ENCODE measurements at regions not wholly inside any gene's neighbourhood (a gene's known extent, or its start where the extent isn't known, plus 50 kb on each side); places are given as distances from the start of the nearest gene placed in this dataset.

GRCh38 chr13:39202746-39203145 is 164.5 kb downstream of the NHLRC3 start:
- H3K4me3 ChIP-seq (replicated peaks; ENCODE audit: low read depth, low read length) = no peak overlapping the region
- no peak for DNase-seq (ENCODE audit: low read depth)
- TF ChIP-seq, protein P1, sequence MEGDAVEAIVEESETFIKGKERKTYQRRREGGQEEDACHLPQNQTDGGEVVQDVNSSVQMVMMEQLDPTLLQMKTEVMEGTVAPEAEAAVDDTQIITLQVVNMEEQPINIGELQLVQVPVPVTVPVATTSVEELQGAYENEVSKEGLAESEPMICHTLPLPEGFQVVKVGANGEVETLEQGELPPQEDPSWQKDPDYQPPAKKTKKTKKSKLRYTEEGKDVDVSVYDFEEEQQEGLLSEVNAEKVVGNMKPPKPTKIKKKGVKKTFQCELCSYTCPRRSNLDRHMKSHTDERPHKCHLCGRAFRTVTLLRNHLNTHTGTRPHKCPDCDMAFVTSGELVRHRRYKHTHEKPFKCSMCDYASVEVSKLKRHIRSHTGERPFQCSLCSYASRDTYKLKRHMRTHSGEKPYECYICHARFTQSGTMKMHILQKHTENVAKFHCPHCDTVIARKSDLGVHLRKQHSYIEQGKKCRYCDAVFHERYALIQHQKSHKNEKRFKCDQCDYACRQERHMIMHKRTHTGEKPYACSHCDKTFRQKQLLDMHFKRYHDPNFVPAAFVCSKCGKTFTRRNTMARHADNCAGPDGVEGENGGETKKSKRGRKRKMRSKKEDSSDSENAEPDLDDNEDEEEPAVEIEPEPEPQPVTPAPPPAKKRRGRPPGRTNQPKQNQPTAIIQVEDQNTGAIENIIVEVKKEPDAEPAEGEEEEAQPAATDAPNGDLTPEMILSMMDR (IDR thresholded peaks at IDR 0.05; ENCODE audit: low read length, missing control alignments) = no peak

- TF ChIP-seq, protein P1 (IDR thresholded peaks at IDR 0.05; ENCODE audit: low read length, missing control alignments) = no peak
- DNase-seq (ENCODE audit: low read depth) = no peak
- H3K4me3 ChIP-seq (replicated peaks; ENCODE audit: low read depth, low read length) = no peak overlapping the region
These were observed 170.4 kb downstream of the NHLRC3 start for GRCh38 chr13:39208636-39209035.

GRCh38 chr13:39209731-39210531 is 171.7 kb downstream of the NHLRC3 start:
- peak; percentile 3 for DNase-seq (ENCODE audit: low read depth)
- TF ChIP-seq, protein P1 (IDR thresholded peaks at IDR 0.05; ENCODE audit: low read length, missing control alignments) = no peak
- no peak overlapping the region for H3K4me3 ChIP-seq (replicated peaks; ENCODE audit: low read depth, low read length)

- TF ChIP-seq, protein P1 (IDR thresholded peaks at IDR 0.05; ENCODE audit: low read length, missing control alignments) = no peak
- DNase-seq (ENCODE audit: low read depth) = no peak
- no peak overlapping the region for H3K4me3 ChIP-seq (replicated peaks; ENCODE audit: low read depth, low read length)
These were observed 172.8 kb downstream of the NHLRC3 start for GRCh38 chr13:39210961-39211534.

DNA sequence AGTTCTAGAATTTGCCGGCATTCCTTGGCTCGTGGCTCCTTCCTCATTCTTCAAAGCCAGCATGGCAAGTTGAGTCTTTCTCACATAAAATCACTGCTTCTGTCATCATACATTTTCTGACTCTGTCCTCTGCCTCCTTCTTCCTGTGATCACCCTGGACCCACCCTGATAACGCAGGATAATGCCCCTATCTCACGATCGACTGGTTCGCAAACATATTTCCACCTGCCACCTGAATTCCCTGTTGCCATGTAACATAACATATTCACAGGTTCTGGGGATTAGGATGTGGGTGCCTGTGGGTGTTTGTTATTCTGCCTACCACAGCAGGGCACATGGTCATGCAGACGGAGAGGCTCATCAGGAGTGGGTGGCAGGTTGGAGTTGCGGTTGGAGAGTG is 177.7 kb downstream of the NHLRC3 start:
- no peak overlapping the region for H3K4me3 ChIP-seq (replicated peaks; ENCODE audit: low read depth, low read length)
- TF ChIP-seq, protein P1 (IDR thresholded peaks at IDR 0.05; ENCODE audit: low read length, missing control alignments) = no peak
- DNase-seq (ENCODE audit: low read depth) = no peak

DNA sequence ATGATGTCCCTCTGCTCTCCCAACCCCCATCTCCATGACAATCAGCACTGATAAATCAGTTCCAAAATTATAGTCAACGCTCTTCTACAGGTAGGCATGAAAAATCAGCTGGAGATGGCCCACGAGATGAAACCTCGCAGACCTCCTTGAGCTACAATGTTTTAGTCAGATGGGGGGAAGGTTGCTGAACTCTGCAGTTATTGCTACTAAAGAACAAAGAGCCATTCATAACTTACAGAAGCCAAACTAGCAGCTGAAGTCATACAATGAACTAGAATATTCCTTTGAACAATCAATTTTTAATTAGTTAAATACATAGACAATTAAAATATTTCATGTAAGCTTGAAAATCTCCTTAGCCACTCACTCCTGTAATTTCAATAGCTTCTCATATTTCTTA is 179.2 kb downstream of the NHLRC3 start:
- TF ChIP-seq, protein P1 (IDR thresholded peaks at IDR 0.05; ENCODE audit: low read length, missing control alignments) = no peak
- DNase-seq (ENCODE audit: low read depth) = no peak
- H3K4me3 ChIP-seq (replicated peaks; ENCODE audit: low read depth, low read length) = no peak overlapping the region
